Loucy (cell line): ENCODE measurements at regions not wholly inside any gene's neighbourhood (a gene's known extent, or its start where the extent isn't known, plus 50 kb on each side); places are given as distances from the start of the nearest gene placed in this dataset.

Source experiments
- EZH2phosphoT487 ChIP-seq: fragments of 200-600 bp; IDR thresholded peaks from 2 replicates; pipeline ENCODE4 v1.6.1; 2018; ENCODE audit warnings: antibody characterized with exemption, mild to moderate bottlenecking, moderate library complexity, borderline replicate concordance
- TF ChIP-seq, protein P1 (sequence below): fragments of 200-600 bp; sonication (generic); conservative IDR thresholded peaks from 2 replicates; pipeline ENCODE4 v1.5.1; 2014; ENCODE audit warnings: mild to moderate bottlenecking, antibody characterized with exemption, low read length

DNA sequence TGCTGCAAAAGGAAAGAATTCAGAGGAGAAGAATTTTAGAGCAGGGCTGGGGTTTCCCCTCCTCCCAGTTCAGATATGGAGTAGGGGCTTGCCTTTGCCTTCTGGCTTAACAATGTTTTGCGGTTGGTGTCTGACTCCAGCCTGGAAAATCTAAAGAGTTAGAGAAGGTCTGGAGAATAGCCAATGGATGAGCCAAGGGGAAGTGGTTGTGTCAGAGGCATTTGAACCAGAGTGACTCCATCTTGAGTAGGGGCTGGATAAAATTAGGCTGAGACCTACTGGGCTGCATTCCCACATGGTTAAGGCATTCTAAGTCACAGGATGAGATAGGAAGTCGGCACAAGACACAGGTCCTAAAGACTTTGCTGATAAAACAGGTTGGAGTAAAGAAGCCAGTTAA, 133.7 kb downstream of the DIRAS2 start:
- TF ChIP-seq, protein P1, sequence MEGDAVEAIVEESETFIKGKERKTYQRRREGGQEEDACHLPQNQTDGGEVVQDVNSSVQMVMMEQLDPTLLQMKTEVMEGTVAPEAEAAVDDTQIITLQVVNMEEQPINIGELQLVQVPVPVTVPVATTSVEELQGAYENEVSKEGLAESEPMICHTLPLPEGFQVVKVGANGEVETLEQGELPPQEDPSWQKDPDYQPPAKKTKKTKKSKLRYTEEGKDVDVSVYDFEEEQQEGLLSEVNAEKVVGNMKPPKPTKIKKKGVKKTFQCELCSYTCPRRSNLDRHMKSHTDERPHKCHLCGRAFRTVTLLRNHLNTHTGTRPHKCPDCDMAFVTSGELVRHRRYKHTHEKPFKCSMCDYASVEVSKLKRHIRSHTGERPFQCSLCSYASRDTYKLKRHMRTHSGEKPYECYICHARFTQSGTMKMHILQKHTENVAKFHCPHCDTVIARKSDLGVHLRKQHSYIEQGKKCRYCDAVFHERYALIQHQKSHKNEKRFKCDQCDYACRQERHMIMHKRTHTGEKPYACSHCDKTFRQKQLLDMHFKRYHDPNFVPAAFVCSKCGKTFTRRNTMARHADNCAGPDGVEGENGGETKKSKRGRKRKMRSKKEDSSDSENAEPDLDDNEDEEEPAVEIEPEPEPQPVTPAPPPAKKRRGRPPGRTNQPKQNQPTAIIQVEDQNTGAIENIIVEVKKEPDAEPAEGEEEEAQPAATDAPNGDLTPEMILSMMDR: no peak
- no peak for TF ChIP-seq EZH2phosphoT487
